C4-2B (cell line): ENCODE measurements at regions not wholly inside any gene's neighbourhood (a gene's known extent, or its start where the extent isn't known, plus 50 kb on each side); places are given as distances from the start of the nearest gene placed in this dataset.

ENCODE experiments used
- H3K27ac ChIP-seq: fragments of 450-650 bp; 2 replicates; pipeline ENCODE4 v1.5.1; 2017
- CTCF ChIP-seq: fragments of 450-650 bp; conservative IDR thresholded peaks from 2 replicates; pipeline ENCODE4 v1.5.1; 2017; ENCODE audit warnings: mild to moderate bottlenecking
- ZFX ChIP-seq: fragments of 450-650 bp; IDR thresholded peaks from 2 replicates; pipeline ENCODE4 v1.6.1; 2017

DNA sequence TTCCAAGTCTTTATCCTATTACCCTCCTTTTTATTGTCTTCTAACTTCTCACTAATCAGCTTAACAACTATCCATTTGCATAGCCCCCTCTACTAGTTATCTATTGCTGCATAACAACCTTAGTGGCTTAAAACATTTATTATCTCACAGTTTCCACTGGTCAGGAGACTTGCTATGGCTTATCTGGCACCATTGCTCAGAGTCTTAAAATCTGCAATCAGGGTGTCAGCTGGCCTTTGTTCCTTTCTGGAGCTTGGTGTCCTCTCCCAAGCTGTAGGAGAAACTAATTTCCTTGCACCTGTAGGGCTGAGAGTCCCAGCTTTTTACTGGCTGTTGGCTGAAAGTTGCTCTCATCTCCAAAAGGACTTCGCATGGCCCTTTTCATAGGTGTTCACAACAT lies 137.0 kb upstream of the SMIM31 start:
- no peak overlapping the region for H3K27ac ChIP-seq
- no peak for TF ChIP-seq CTCF

DNA sequence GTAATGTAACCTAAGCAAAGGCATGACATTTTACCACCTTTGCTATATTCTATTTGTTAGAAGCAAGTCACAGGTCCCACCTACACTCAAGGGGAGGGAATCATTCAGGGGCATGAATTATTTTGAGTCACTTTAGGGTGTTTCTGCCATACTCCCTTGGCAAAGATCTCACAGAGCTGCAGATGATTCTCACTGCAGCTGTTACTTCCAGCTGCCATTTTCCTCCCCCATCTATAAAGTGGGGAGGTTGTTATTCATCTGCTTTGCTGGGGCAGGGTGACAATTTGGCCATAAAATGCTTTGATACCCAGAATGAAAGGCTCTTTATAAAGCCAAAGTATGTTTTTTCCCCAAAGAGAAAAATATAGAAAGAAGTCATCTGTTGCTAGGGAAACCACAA lies 136.5 kb upstream of the SMIM31 start:
- H3K27ac ChIP-seq = no peak overlapping the region
- TF ChIP-seq ZFX = no peak
- no peak for TF ChIP-seq CTCF

- no peak overlapping the region for H3K27ac ChIP-seq
- TF ChIP-seq ZFX (no peak), CTCF (no peak)
These were observed 136.0 kb upstream of the SMIM31 start for GRCh38 chr4:164617911-164618310.

- TF ChIP-seq CTCF (no peak), ZFX (no peak)
- no peak overlapping the region for H3K27ac ChIP-seq
These were observed 131.9 kb upstream of the SMIM31 start for GRCh38 chr4:164621886-164622521.

DNA sequence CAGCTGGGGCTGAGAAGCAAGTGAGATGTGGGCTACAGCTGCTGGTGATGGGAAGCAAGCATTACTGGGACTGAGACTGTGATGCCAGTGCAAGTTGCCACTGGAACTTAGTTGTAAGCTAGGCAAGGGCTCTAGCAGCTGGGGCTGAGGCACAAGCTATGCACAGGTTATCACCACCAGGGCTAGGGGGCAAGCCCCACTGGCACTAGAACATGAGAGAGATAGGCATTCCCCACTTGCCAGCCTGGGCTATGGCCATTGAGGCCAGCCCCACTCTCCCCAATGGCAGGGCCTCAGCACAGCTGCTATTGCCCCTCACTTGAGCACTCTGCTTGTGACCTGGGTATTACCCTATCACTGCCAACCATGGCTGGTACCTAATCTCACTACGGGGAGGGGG lies 130.8 kb upstream of the SMIM31 start:
- no peak overlapping the region for H3K27ac ChIP-seq
- TF ChIP-seq ZFX (no peak), CTCF (no peak)

DNA sequence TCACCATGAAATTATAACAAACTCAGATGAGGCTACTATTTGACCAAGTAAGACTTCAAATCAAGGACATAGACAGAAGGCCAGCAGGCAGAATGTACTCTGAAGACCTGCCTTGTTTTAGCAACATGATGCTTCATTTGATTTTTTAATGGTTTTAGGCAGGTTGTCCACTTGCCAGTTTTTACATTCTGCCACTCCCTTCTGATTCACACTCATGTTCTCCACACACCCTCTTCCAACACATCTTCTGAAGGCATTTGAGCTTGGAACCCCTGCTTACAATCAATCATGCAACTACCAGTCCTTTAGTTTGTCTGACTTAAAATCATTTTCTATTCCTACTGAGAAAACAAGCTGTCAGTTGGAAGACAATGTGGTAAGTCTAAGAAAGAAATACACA lies 114.9 kb upstream of the SMIM31 start:
- TF ChIP-seq CTCF (no peak), ZFX (no peak)

GRCh38 chr4:164648151-164648848 lies 105.6 kb upstream of the SMIM31 start:
- H3K27ac ChIP-seq = no peak overlapping the region
- TF ChIP-seq CTCF (no peak), ZFX (no peak)

More for the DNA sequence above, 114.9 kb upstream of the SMIM31 start:
- H3K27ac ChIP-seq = no peak overlapping the region
